Activated CD4-positive, alpha-beta T cell treated with anti-CD3 and anti-CD28 coated beads, Interleukin-2, amount 50 U/mL, for 24 hours (primary cell): ENCODE measurements at regions not wholly inside any gene's neighbourhood (a gene's known extent, or its start where the extent isn't known, plus 50 kb on each side); places are given as distances from the start of the nearest gene placed in this dataset.
"Not testable (repeated sequence)": the region's sequence is repeated elsewhere in the genome, so short reads cannot be mapped to it uniquely, and the experiment has no call there.

Experiments
- DNase-seq, 2 donors: peaks; one replicate each; pipeline ENCODE4 v3.0.0-alpha.2; 2020; ENCODE audit warnings: low read depth in 1 of 2, low spot score in 1 of 2

- DNase-seq = no peak
Measured at GRCh38 chr5:111635151-111635902, 121.7 kb downstream of the NREP start.

- DNase-seq = no peak
Measured at GRCh38 chr5:111631328-111631727, 119.0 kb upstream of the STARD4 start.

- no peak for DNase-seq
Measured at GRCh38 chr5:111628901-111629300, 116.6 kb upstream of the STARD4 start.

GRCh38 chr5:111627862-111628261 lies 115.5 kb upstream of the STARD4 start:
- DNase-seq = peak in 1 of 2 donors; percentile 27

- no peak for DNase-seq
Measured at GRCh38 chr5:111626473-111627148, 114.3 kb upstream of the STARD4 start.

- DNase-seq = no peak
Measured at GRCh38 chr5:111618623-111619271, 106.4 kb upstream of the STARD4 start.

- DNase-seq = no peak
Measured at GRCh38 chr5:111615054-111615453, 102.7 kb upstream of the STARD4 start.

GRCh38 chr5:111612013-111612630 lies 99.8 kb upstream of the STARD4 start:
- not testable (repeated sequence) for DNase-seq

GRCh38 chr5:111606194-111606593 lies 93.9 kb upstream of the STARD4 start:
- DNase-seq = no peak

- no peak for DNase-seq
Measured at GRCh38 chr5:111603446-111603827, 91.1 kb upstream of the STARD4 start.

GRCh38 chr5:111602817-111603445 lies 90.6 kb upstream of the STARD4 start:
- no peak for DNase-seq

GRCh38 chr5:111598996-111599395 lies 86.7 kb upstream of the STARD4 start:
- DNase-seq = no peak

GRCh38 chr5:111597491-111597890 lies 85.2 kb upstream of the STARD4 start:
- DNase-seq = no peak

GRCh38 chr5:111596705-111597104 lies 84.4 kb upstream of the STARD4 start:
- DNase-seq = no peak

- DNase-seq = no peak
Measured at GRCh38 chr5:111595425-111595824, 83.1 kb upstream of the STARD4 start.

GRCh38 chr5:111589316-111589715 lies 77.0 kb upstream of the STARD4 start:
- no peak for DNase-seq

GRCh38 chr5:111587728-111588127 lies 75.4 kb upstream of the STARD4 start:
- DNase-seq = no peak

- no peak for DNase-seq
Measured at GRCh38 chr5:111585946-111586345, 73.6 kb upstream of the STARD4 start.

- DNase-seq = no peak
Measured at GRCh38 chr5:111585291-111585690, 73.0 kb upstream of the STARD4 start.

- peak in 1 of 2 donors; percentile 3 for DNase-seq
Measured at GRCh38 chr5:111584651-111585050, 72.3 kb upstream of the STARD4 start.

GRCh38 chr5:111583758-111584203 lies 71.4 kb upstream of the STARD4 start:
- DNase-seq = no peak
